ENCODE measurements at regions not wholly inside any gene's neighbourhood (a gene's known extent, or its start where the extent isn't known, plus 50 kb on each side); places are given as distances from the start of the nearest gene placed in this dataset.

- H3K27ac Mint-ChIP-seq: no peak overlapping the region
- CTCF ChIA-PET: no interaction called here
Measured at GRCh38 chr14:86847140-86847539, 1145.8 kb downstream of the GALC start.

GRCh38 chr14:86838363-86838762 lies 1154.6 kb downstream of the GALC start:
- ChIA-PET CTCF (no interaction called here), POLR2A (no interaction called here)
- Mint-ChIP-seq H3K27ac (no peak overlapping the region), H3K4me1 (no peaks in the 10 kb centered on the region), H3K36me3 (ENCODE audit: low read depth) (no peaks in the 10 kb centered on the region), H3K9me3 (peaks cover 5% of the 10 kb centered on the region), H3K4me3 (no peak overlapping the region), H3K27me3 (no peaks in the 10 kb centered on the region)
- no peak for DNase-seq

More at GRCh38 chr14:86847140-86847539, 1145.8 kb downstream of the GALC start:
- no peaks in the 10 kb centered on the region for H3K36me3 Mint-ChIP-seq (ENCODE audit: low read depth)
- no peak overlapping the region for H3K4me3 Mint-ChIP-seq
- H3K9me3 Mint-ChIP-seq: no peaks in the 10 kb centered on the region
- H3K27me3 Mint-ChIP-seq: no peaks in the 10 kb centered on the region
- POLR2A ChIA-PET: no interaction called here
- no peaks in the 10 kb centered on the region for H3K4me1 Mint-ChIP-seq
- no peak for DNase-seq

GRCh38 chr14:86826661-86827060 lies 1166.3 kb downstream of the GALC start:
- H3K27ac Mint-ChIP-seq: no peak overlapping the region
- H3K4me3 Mint-ChIP-seq: no peak overlapping the region
- ChIA-PET CTCF (no interaction called here), POLR2A (no interaction called here)
- no peaks in the 10 kb centered on the region for H3K9me3 Mint-ChIP-seq
- no peak for DNase-seq
- H3K27me3 Mint-ChIP-seq: no peaks in the 10 kb centered on the region
- H3K36me3 Mint-ChIP-seq (ENCODE audit: low read depth): no peaks in the 10 kb centered on the region
- no peaks in the 10 kb centered on the region for H3K4me1 Mint-ChIP-seq

GRCh38 chr14:86824167-86824566 lies 1168.8 kb downstream of the GALC start:
- CTCF ChIA-PET: no interaction called here
- Mint-ChIP-seq H3K36me3 (ENCODE audit: low read depth) (no peaks in the 10 kb centered on the region), H3K4me3 (no peak overlapping the region), H3K4me1 (no peaks in the 10 kb centered on the region), H3K27ac (no peak overlapping the region), H3K27me3 (no peaks in the 10 kb centered on the region), H3K9me3 (no peaks in the 10 kb centered on the region)
- POLR2A ChIA-PET: no interaction called here
- no peak for DNase-seq

- Mint-ChIP-seq H3K36me3 (ENCODE audit: low read depth) (no peaks in the 10 kb centered on the region), H3K4me1 (no peaks in the 10 kb centered on the region), H3K4me3 (no peak overlapping the region), H3K27ac (no peak overlapping the region), H3K27me3 (no peaks in the 10 kb centered on the region), H3K9me3 (no peaks in the 10 kb centered on the region)
- ChIA-PET POLR2A (no interaction called here), CTCF (no interaction called here)
- no peak for DNase-seq
Measured at GRCh38 chr14:86823581-86823980, 1169.4 kb downstream of the GALC start.

- H3K36me3 Mint-ChIP-seq (ENCODE audit: low read depth): no peaks in the 10 kb centered on the region
- H3K4me3 Mint-ChIP-seq: no peak overlapping the region
- CTCF ChIA-PET: no interaction called here
Measured at GRCh38 chr14:86815341-86815740, 1177.6 kb downstream of the GALC start.

GRCh38 chr14:86802726-86803125 lies 1190.3 kb downstream of the GALC start:
- no peak overlapping the region for H3K4me3 Mint-ChIP-seq
- ChIA-PET POLR2A (no interaction called here), CTCF (no interaction called here)
- no peak for DNase-seq
- no peaks in the 10 kb centered on the region for H3K27me3 Mint-ChIP-seq
- no peaks in the 10 kb centered on the region for H3K4me1 Mint-ChIP-seq
- H3K36me3 Mint-ChIP-seq (ENCODE audit: low read depth): no peaks in the 10 kb centered on the region
- H3K27ac Mint-ChIP-seq: no peak overlapping the region
- H3K9me3 Mint-ChIP-seq: no peaks in the 10 kb centered on the region

More at GRCh38 chr14:86815341-86815740, 1177.6 kb downstream of the GALC start:
- Mint-ChIP-seq H3K4me1 (no peaks in the 10 kb centered on the region), H3K27ac (no peak overlapping the region), H3K9me3 (peaks cover 15% of the 10 kb centered on the region), H3K27me3 (no peaks in the 10 kb centered on the region)
- DNase-seq: no peak
- POLR2A ChIA-PET: no interaction called here

GRCh38 chr14:86799244-86799647 lies 1193.7 kb downstream of the GALC start:
- Mint-ChIP-seq H3K27ac (no peak overlapping the region), H3K4me1 (no peaks in the 10 kb centered on the region), H3K27me3 (no peaks in the 10 kb centered on the region), H3K9me3 (no peaks in the 10 kb centered on the region), H3K4me3 (no peak overlapping the region), H3K36me3 (ENCODE audit: low read depth) (no peaks in the 10 kb centered on the region)
- CTCF ChIA-PET: no interaction called here
- POLR2A ChIA-PET: no interaction called here
- no peak for DNase-seq

- Mint-ChIP-seq H3K36me3 (ENCODE audit: low read depth) (no peaks in the 10 kb centered on the region), H3K27ac (no peak overlapping the region), H3K4me1 (no peaks in the 10 kb centered on the region), H3K4me3 (no peak overlapping the region), H3K27me3 (no peaks in the 10 kb centered on the region), H3K9me3 (peaks cover 2% of the 10 kb centered on the region)
- DNase-seq: no peak
- CTCF ChIA-PET: no interaction called here
- POLR2A ChIA-PET: no interaction called here
Measured at GRCh38 chr14:86798330-86798729, 1194.7 kb downstream of the GALC start.

- Mint-ChIP-seq H3K9me3 (peaks cover 4% of the 10 kb centered on the region), H3K27ac (no peak overlapping the region), H3K27me3 (no peaks in the 10 kb centered on the region), H3K4me1 (no peaks in the 10 kb centered on the region), H3K4me3 (no peak overlapping the region), H3K36me3 (ENCODE audit: low read depth) (no peaks in the 10 kb centered on the region)
- CTCF ChIA-PET: no interaction called here
- POLR2A ChIA-PET: no interaction called here
- no peak for DNase-seq
Measured at GRCh38 chr14:86797075-86797351, 1196.0 kb downstream of the GALC start.

GRCh38 chr14:86796221-86797074 lies 1196.5 kb downstream of the GALC start:
- CTCF ChIA-PET: no interaction called here
- Mint-ChIP-seq H3K27me3 (no peaks in the 10 kb centered on the region), H3K4me3 (no peak overlapping the region), H3K36me3 (ENCODE audit: low read depth) (no peaks in the 10 kb centered on the region), H3K9me3 (peaks cover 4% of the 10 kb centered on the region), H3K4me1 (no peaks in the 10 kb centered on the region), H3K27ac (no peak overlapping the region)
- POLR2A ChIA-PET: no interaction called here
- DNase-seq: no peak

- H3K9me3 Mint-ChIP-seq: peaks cover 6% of the 10 kb centered on the region
- no peak overlapping the region for H3K4me3 Mint-ChIP-seq
- no peak overlapping the region for H3K27ac Mint-ChIP-seq
- no peaks in the 10 kb centered on the region for H3K27me3 Mint-ChIP-seq
- H3K4me1 Mint-ChIP-seq: no peaks in the 10 kb centered on the region
- no peak for DNase-seq
- POLR2A ChIA-PET: no interaction called here
- CTCF ChIA-PET: no interaction called here
- H3K36me3 Mint-ChIP-seq (ENCODE audit: low read depth): no peaks in the 10 kb centered on the region
Measured at GRCh38 chr14:86794689-86795088, 1198.3 kb downstream of the GALC start.

- H3K36me3 Mint-ChIP-seq (ENCODE audit: low read depth): no peaks in the 10 kb centered on the region
- POLR2A ChIA-PET: no interaction called here
- H3K27me3 Mint-ChIP-seq: no peaks in the 10 kb centered on the region
- H3K4me1 Mint-ChIP-seq: no peaks in the 10 kb centered on the region
- no peak for DNase-seq
- H3K4me3 Mint-ChIP-seq: no peak overlapping the region
- H3K9me3 Mint-ChIP-seq: peaks cover 6% of the 10 kb centered on the region
- H3K27ac Mint-ChIP-seq: no peak overlapping the region
- CTCF ChIA-PET: no interaction called here
Measured at GRCh38 chr14:86790408-86791364, 1202.3 kb downstream of the GALC start.

GRCh38 chr14:86788224-86788623 lies 1204.8 kb downstream of the GALC start:
- H3K27ac Mint-ChIP-seq: no peak overlapping the region
- H3K27me3 Mint-ChIP-seq: no peaks in the 10 kb centered on the region
- H3K36me3 Mint-ChIP-seq (ENCODE audit: low read depth): no peaks in the 10 kb centered on the region
- H3K9me3 Mint-ChIP-seq: peaks cover 3% of the 10 kb centered on the region
- POLR2A ChIA-PET: no interaction called here
- CTCF ChIA-PET: no interaction called here
- no peak for DNase-seq
- no peak overlapping the region for H3K4me3 Mint-ChIP-seq
- no peaks in the 10 kb centered on the region for H3K4me1 Mint-ChIP-seq
